ENCODE measurements at regions not wholly inside any gene's neighbourhood (a gene's known extent, or its start where the extent isn't known, plus 50 kb on each side); places are given as distances from the start of the nearest gene placed in this dataset.

DNA sequence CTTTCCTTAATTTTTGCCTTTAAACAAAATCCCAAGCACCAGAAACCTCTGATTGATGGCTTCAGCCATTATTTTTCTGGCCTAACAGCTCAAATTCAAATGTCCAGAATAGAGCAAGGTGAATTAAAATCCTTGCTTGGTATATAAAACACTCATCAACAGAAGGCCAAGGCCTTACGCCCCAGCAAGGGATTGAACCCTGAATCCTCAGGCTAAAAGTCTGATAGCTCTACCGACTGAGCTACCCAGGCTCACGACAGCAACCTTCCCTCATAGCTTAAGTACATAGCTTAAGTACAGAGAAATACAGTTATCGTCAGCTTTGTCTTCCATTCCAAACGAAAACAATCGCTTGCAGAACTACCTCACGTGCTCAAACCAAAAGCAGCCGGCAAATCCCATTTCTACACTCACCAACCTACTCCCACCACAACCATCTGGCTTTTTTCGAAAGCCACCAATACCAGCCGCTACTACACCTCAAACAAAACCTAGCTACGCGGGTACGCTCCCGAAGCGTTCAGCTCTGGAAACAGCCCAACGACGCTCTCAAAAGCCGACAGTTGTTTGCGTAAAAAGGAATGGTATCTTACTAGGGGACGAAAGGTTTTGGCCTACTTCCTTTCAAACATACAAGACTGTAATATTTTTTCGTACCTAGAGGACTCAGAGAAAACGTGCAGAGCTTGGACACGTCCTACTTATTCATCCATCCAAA, 167.5 kb downstream of the GPX5 start:
- H3K36me3 ChIP-seq: no peaks in the 10 kb centered on the region
- no peaks in the 10 kb centered on the region for H3K4me1 ChIP-seq
- TF ChIP-seq, protein P1, sequence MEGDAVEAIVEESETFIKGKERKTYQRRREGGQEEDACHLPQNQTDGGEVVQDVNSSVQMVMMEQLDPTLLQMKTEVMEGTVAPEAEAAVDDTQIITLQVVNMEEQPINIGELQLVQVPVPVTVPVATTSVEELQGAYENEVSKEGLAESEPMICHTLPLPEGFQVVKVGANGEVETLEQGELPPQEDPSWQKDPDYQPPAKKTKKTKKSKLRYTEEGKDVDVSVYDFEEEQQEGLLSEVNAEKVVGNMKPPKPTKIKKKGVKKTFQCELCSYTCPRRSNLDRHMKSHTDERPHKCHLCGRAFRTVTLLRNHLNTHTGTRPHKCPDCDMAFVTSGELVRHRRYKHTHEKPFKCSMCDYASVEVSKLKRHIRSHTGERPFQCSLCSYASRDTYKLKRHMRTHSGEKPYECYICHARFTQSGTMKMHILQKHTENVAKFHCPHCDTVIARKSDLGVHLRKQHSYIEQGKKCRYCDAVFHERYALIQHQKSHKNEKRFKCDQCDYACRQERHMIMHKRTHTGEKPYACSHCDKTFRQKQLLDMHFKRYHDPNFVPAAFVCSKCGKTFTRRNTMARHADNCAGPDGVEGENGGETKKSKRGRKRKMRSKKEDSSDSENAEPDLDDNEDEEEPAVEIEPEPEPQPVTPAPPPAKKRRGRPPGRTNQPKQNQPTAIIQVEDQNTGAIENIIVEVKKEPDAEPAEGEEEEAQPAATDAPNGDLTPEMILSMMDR (IDR thresholded peaks at IDR 0.05): no peak
- TF ChIP-seq POLR2A (IDR thresholded peaks at IDR 0.05): no peak
- H3K4me3 ChIP-seq: no peak overlapping the region
- no peaks in the 10 kb centered on the region for H3K27me3 ChIP-seq
- no peak overlapping the region for H3K27ac ChIP-seq
- DNase-seq: no peak
- H3K9me3 ChIP-seq: no peaks in the 10 kb centered on the region

DNA sequence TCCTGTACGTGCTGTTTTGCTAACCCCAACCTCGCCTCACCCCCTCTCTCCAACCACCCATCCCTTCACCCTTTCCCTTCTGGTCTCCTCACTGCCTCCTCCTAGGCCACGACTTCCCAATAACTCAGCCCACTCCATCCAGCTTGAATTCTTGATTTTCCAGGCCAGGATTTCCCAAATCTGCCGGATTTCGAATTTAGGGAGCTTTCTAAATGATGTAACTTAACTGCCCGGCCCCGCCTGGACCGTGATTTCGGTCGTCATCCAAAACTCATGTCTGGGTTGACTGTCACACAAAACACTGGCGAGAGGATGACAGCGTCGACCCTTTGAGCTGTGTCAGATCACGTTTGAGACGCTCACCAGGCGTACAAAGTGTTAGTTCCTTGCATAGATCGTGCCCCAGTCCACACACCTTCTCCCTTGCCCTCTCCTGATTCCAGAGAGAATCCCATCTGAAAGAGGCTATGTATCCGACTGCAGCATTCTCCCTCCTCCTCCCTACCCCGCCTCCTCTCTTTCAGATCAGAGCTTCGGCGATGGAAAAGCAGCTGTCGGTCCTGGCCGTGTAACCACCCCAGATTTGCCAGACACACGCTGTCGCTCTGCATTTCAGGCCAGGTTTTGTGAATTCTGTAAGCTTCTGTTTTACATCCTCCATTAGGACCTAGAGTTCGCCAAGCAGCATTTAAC, 168.2 kb downstream of the GPX5 start:
- Histone ChIP-seq H3K9me3 (no peaks in the 10 kb centered on the region), H3K4me3 (no peak overlapping the region), H3K4me1 (no peaks in the 10 kb centered on the region), H3K27ac (no peak overlapping the region), H3K36me3 (no peaks in the 10 kb centered on the region), H3K27me3 (no peaks in the 10 kb centered on the region)
- TF ChIP-seq POLR2A (IDR thresholded peaks at IDR 0.05): no peak
- TF ChIP-seq, protein P1 (IDR thresholded peaks at IDR 0.05): no peak
- no peak for DNase-seq

DNA sequence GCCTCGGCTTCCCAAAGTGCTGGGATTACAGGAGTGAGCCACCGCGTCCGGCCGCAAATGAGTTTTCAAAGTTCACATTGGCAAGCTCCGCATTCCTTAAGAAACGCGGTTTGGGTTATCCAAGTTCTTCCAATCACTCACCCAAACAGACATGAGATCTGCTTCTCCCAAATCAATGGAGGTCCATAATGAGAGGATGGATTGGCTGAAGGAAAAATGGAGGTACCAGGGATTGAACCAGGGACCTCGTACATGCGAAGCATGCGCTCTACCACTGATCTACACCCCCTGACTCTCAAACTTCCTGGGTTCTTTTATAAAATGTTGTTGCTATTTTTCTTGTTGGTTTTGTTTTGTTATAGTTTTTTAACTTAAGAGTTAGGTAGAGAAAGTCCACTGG, 170.0 kb downstream of the GPX5 start:
- no peaks in the 10 kb centered on the region for H3K27me3 ChIP-seq
- H3K27ac ChIP-seq: no peak overlapping the region
- no peaks in the 10 kb centered on the region for H3K4me1 ChIP-seq
- H3K36me3 ChIP-seq: no peaks in the 10 kb centered on the region
- TF ChIP-seq, protein P1 (IDR thresholded peaks at IDR 0.05): no peak
- TF ChIP-seq POLR2A (IDR thresholded peaks at IDR 0.05): no peak
- H3K9me3 ChIP-seq: no peaks in the 10 kb centered on the region
- no peak for DNase-seq
- no peak overlapping the region for H3K4me3 ChIP-seq

DNA sequence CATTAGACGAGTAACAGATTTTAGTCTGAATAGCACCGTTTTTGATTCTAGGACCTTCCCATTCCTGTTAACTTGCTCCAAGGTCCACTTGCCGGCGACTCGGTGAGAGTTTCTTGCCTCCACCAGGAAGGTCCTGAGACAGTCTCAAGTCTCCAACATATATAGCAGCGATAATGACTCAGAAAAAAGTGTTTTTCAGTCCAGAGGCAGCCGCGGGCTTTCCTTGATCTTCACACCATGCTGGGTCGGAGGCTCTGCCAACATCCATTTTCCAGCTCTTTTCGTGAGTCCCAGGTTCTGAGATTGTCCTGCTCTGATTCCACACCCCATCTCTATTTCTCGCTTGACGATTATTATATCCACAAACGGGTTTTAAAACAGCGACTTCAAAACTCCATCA, 170.5 kb downstream of the GPX5 start:
- no peaks in the 10 kb centered on the region for H3K36me3 ChIP-seq
- H3K27me3 ChIP-seq: no peaks in the 10 kb centered on the region
- TF ChIP-seq POLR2A (IDR thresholded peaks at IDR 0.05): no peak
- TF ChIP-seq, protein P1 (IDR thresholded peaks at IDR 0.05): no peak
- no peaks in the 10 kb centered on the region for H3K4me1 ChIP-seq
- H3K9me3 ChIP-seq: no peaks in the 10 kb centered on the region
- H3K27ac ChIP-seq: no peak overlapping the region
- DNase-seq: no peak
- H3K4me3 ChIP-seq: no peak overlapping the region

DNA sequence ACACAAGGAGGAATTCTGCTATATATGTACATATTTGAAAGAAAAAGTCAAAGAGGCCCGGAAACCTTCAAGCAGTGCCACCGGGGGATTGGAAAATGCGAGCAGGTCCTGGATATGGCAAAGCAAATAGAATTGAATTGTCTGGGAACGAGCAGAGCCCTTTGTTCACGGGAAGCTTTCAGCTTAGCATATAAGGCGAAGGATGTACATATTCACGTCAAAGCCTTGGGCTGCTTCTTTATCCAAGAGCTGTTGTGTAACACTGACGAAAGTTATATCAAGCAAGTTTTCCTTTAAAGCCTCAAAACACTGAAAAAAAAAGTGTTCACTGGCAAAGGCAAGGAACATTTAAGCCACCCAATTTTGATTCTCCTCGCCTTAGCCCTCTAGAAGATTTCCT, 171.0 kb downstream of the GPX5 start:
- Histone ChIP-seq H3K27me3 (no peaks in the 10 kb centered on the region), H3K4me1 (no peaks in the 10 kb centered on the region), H3K9me3 (no peaks in the 10 kb centered on the region), H3K27ac (no peak overlapping the region), H3K36me3 (no peaks in the 10 kb centered on the region), H3K4me3 (no peak overlapping the region)
- TF ChIP-seq, protein P1 (IDR thresholded peaks at IDR 0.05): no peak
- TF ChIP-seq POLR2A (IDR thresholded peaks at IDR 0.05): no peak
- no peak for DNase-seq
